Left colon (tissue), 2 donors: ENCODE measurements at regions not wholly inside any gene's neighbourhood (a gene's known extent, or its start where the extent isn't known, plus 50 kb on each side); places are given as distances from the start of the nearest gene placed in this dataset.

Source experiments
- ATAC-seq: fragments of 200-7000 bp; cut with Tn5 transposase; one replicate; pipeline ENCODE4 v1.9.1; 2020; ENCODE audit warnings: mild to moderate bottlenecking, moderate library complexity
- DNase-seq, 2 donors: peaks; one replicate each; pipeline ENCODE4 v3.0.0-alpha.2; 2020
- intact Hi-C, 2 donors: fragments of 100-400 bp; cut with DNase I in 1 of 2; cut with micrococcal nuclease in 1 of 2; formaldehyde crosslinking; loops; one replicate each; pipeline versions ENCODE4 v1.11.2 to v1.14.0; 2022; cut with DNase I, micrococcal nuclease
- donor health status: DM: no; HTN: no; CAD: no.
- donor health status: DM: yes; HTN: yes; CAD: no.

- no peak for DNase-seq
- intact Hi-C loops: no loop called here
- ATAC-seq: no peak
These were observed 209.0 kb downstream of the EN1 start for GRCh38 chr2:118638453-118638852.

GRCh38 chr2:118635891-118636290 lies 211.6 kb downstream of the EN1 start:
- ATAC-seq: no peak
- DNase-seq: no peak
- intact Hi-C loops: no loop called here

GRCh38 chr2:118634876-118635275 lies 212.6 kb downstream of the EN1 start:
- ATAC-seq: no peak
- intact Hi-C loops: no loop called here

GRCh38 chr2:118633371-118634018 lies 214.0 kb downstream of the EN1 start:
- DNase-seq (no peak), ATAC-seq (no peak)
- intact Hi-C loops: no loop called here

More at GRCh38 chr2:118634876-118635275, 212.6 kb downstream of the EN1 start:
- DNase-seq: no peak

GRCh38 chr2:118632921-118633320 lies 214.5 kb downstream of the EN1 start:
- intact Hi-C loops: no loop called here
- ATAC-seq (no peak), DNase-seq (no peak)

- intact Hi-C loops: no loop called here
- no peak for ATAC-seq
- no peak for DNase-seq
These were observed 220.3 kb downstream of the EN1 start for GRCh38 chr2:118627156-118627555.

- DNase-seq (no peak), ATAC-seq (no peak)
These were observed 224.5 kb downstream of the EN1 start for GRCh38 chr2:118622913-118623312.

GRCh38 chr2:118622108-118622507 lies 225.3 kb downstream of the EN1 start:
- DNase-seq (no peak), ATAC-seq (no peak)
- intact Hi-C loops: no loop called here

More at GRCh38 chr2:118622913-118623312, 224.5 kb downstream of the EN1 start:
- intact Hi-C loops: no loop called here

- DNase-seq (no peak), ATAC-seq (no peak)
- intact Hi-C loops: no loop called here
These were observed 229.2 kb downstream of the EN1 start for GRCh38 chr2:118618279-118618678.

GRCh38 chr2:118616432-118616831 lies 231.0 kb downstream of the EN1 start:
- intact Hi-C loops: no loop called here
- ATAC-seq (no peak), DNase-seq (no peak)

GRCh38 chr2:118614841-118615271 lies 232.6 kb downstream of the EN1 start:
- intact Hi-C loops: no loop called here
- DNase-seq (no peak), ATAC-seq (no peak)

- no peak for ATAC-seq
- intact Hi-C loops: no loop called here
- no peak for DNase-seq
These were observed 233.7 kb downstream of the EN1 start for GRCh38 chr2:118613737-118614136.

- intact Hi-C loops: no loop called here
These were observed 235.8 kb downstream of the EN1 start for GRCh38 chr2:118611691-118612090.

GRCh38 chr2:118609138-118609537 lies 238.3 kb downstream of the EN1 start:
- ATAC-seq: no peak
- no peak for DNase-seq

More at GRCh38 chr2:118611691-118612090, 235.8 kb downstream of the EN1 start:
- no peak for ATAC-seq
- no peak for DNase-seq

GRCh38 chr2:118607641-118608040 lies 239.8 kb downstream of the EN1 start:
- no peak for DNase-seq
- intact Hi-C loops: no loop called here

More at GRCh38 chr2:118609138-118609537, 238.3 kb downstream of the EN1 start:
- intact Hi-C loops: no loop called here

GRCh38 chr2:118604811-118605210 lies 242.6 kb downstream of the EN1 start:
- DNase-seq (no peak), ATAC-seq (no peak)
- intact Hi-C loops: no loop called here

More at GRCh38 chr2:118607641-118608040, 239.8 kb downstream of the EN1 start:
- ATAC-seq: no peak

- ATAC-seq: no peak
- intact Hi-C loops: no loop called here
- no peak for DNase-seq
These were observed 243.1 kb downstream of the EN1 start for GRCh38 chr2:118604371-118604770.

GRCh38 chr2:118599141-118599540 lies 248.3 kb downstream of the EN1 start:
- ATAC-seq (no peak), DNase-seq (no peak)
- intact Hi-C loops: no loop called here

- ATAC-seq: no peak
- intact Hi-C loops: no loop called here
- no peak for DNase-seq
These were observed 250.8 kb downstream of the EN1 start for GRCh38 chr2:118596620-118597019.

GRCh38 chr2:118593257-118593656 lies 254.2 kb downstream of the EN1 start:
- intact Hi-C loops: no loop called here
- no peak for ATAC-seq

GRCh38 chr2:118591223-118591622 lies 256.2 kb downstream of the EN1 start:
- intact Hi-C loops: no loop called here
- ATAC-seq (no peak), DNase-seq (no peak)

More at GRCh38 chr2:118593257-118593656, 254.2 kb downstream of the EN1 start:
- DNase-seq: no peak
